Thyroid gland (tissue), 4 donors: ENCODE measurements at regions not wholly inside any gene's neighbourhood (a gene's known extent, or its start where the extent isn't known, plus 50 kb on each side); places are given as distances from the start of the nearest gene placed in this dataset.

Experiments
- DNase-seq, 2 donors: peaks; one replicate each; pipeline ENCODE4 v3.0.0-alpha.2; 2019
- H3K27ac ChIP-seq, 3 donors: fragments of 200-600 bp; sonication (generic); 1 replicate in 2 of 3; 2 replicates in 1 of 3; pipeline ENCODE4 v1.5.1; 2016 to 2019; ENCODE audit warnings: mild to moderate bottlenecking in 1 of 3, moderate library complexity in 1 of 3
- H3K27me3 ChIP-seq: fragments of 200-600 bp; sonication (generic); one replicate; pipeline ENCODE4 v1.5.1; 2019
- H3K36me3 ChIP-seq, 2 donors: fragments of 200-600 bp; sonication (generic); one replicate each; pipeline ENCODE4 v1.5.1; 2016 to 2019
- H3K4me1 ChIP-seq, 2 donors: fragments of 200-600 bp; sonication (generic); one replicate each; pipeline ENCODE4 v1.5.1; 2017 to 2019
- H3K4me3 ChIP-seq, 3 donors: fragments of 200-600 bp; sonication (generic); replicated peaks in 1 of 3; 1 replicate in 2 of 3; 2 replicates in 1 of 3; pipeline ENCODE4 v1.5.1; 2016; ENCODE audit warnings: mild to moderate bottlenecking in 1 of 3
- H3K9me3 ChIP-seq: fragments of 200-600 bp; sonication (generic); one replicate; pipeline ENCODE4 v1.5.1; 2017
- POLR2A ChIP-seq, 2 donors: fragments of 450-650 bp; IDR thresholded peaks; one replicate each; pipeline ENCODE4 v1.6.1; 2017; ENCODE audit warnings: antibody characterized with exemption in 2 of 2, mild to moderate bottlenecking in 2 of 2, moderate library complexity in 1 of 2
- WGBS, 2 donors: methylation state at CpG; one replicate each; pipeline ENCODE4 v1.1.5; 2017; 5-methylcytosine and 5-hydroxymethylcytosine counted together
- intact Hi-C: fragments of 100-400 bp; cut with DNase I; formaldehyde crosslinking; loops from one replicate; pipeline ENCODE4 v1.15.1; 2023
- TF ChIP-seq, protein P1 (sequence below), 6 experiments: fragments of 200-600 bp in 3 of 6; fragments of 450-650 bp in 3 of 6; sonication (generic) in 3 of 6; IDR thresholded peaks; one replicate each; pipeline ENCODE4 v1.5.1; 2016 to 2019; ENCODE audit warnings: antibody characterized with exemption in 6 of 6, mild to moderate bottlenecking in 2 of 6, inconsistent platforms in 1 of 6, moderate library complexity in 1 of 6

DNA sequence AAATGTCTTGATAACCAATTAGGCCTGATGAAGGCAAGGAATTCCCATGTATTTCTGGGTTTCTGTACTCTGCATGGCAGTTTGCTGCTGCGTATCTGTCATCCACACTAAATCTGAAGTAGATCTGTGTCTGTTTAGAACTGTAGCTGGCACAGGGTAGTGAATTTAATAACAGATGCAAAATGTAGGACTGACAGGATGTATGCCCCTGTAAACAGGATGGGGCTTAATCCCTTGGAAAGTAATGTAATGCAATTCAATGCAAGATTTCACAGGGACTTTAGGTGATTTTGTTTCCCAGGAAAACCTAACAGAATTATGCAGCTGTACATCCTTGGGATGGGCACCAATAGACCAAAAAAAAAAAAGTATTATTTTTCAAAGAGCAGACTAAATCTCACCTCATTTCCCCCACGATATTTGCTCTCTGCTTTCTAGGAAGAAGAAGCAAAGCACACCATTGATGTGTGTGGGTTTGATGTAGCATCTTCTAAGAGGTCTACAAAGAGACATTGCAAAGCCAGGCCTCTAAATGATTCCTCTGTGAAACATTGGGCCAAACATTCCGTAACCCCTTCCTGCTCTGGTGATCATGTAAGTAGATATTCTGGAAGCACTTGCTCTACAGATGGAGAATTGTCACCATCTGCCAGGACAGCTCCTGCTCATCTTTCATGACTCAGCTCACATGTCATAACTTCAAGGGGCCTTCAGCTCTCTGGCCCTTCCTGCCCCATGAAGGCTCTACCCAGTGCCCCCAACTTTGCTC lies 464.3 kb upstream of the RGMA start:
- Histone ChIP-seq H3K27ac (no peak overlapping the region), H3K4me3 (no peak overlapping the region), H3K9me3 (no peaks in the 10 kb centered on the region), H3K4me1 (no peaks in the 10 kb centered on the region), H3K36me3 (no peaks in the 10 kb centered on the region), H3K27me3 (no peaks in the 10 kb centered on the region)
- no peak for DNase-seq
- WGBS, 2 donors: 46 to 48% methylated on average over 3 of the region's 3 CpGs
- TF ChIP-seq, protein P1, sequence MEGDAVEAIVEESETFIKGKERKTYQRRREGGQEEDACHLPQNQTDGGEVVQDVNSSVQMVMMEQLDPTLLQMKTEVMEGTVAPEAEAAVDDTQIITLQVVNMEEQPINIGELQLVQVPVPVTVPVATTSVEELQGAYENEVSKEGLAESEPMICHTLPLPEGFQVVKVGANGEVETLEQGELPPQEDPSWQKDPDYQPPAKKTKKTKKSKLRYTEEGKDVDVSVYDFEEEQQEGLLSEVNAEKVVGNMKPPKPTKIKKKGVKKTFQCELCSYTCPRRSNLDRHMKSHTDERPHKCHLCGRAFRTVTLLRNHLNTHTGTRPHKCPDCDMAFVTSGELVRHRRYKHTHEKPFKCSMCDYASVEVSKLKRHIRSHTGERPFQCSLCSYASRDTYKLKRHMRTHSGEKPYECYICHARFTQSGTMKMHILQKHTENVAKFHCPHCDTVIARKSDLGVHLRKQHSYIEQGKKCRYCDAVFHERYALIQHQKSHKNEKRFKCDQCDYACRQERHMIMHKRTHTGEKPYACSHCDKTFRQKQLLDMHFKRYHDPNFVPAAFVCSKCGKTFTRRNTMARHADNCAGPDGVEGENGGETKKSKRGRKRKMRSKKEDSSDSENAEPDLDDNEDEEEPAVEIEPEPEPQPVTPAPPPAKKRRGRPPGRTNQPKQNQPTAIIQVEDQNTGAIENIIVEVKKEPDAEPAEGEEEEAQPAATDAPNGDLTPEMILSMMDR (IDR thresholded peaks at IDR 0.05): no peak
- TF ChIP-seq POLR2A (IDR thresholded peaks at IDR 0.05): no peak
- intact Hi-C loops: no loop called here

DNA sequence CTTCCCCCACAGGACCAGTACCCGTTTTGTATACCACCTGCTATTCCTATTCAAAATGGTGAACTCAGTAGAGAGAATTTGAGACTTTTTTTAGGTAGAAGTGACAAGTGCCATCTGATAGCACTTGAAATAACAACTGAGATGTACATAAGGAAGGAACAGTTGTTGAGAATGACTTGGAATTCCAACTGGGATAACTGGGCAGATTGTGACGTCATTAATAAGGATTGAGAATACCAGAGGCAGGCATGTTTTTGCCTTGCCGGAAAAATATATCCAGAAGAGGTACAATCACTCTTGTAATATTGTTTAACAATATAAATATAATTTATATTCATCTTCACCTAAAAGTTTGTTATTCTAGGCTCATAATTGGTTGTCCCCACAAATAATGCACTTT lies 454.1 kb upstream of the RGMA start:
- no peaks in the 10 kb centered on the region for H3K4me1 ChIP-seq
- intact Hi-C loops: no loop called here
- no peak for TF ChIP-seq POLR2A (IDR thresholded peaks at IDR 0.05)
- TF ChIP-seq, protein P1 (IDR thresholded peaks at IDR 0.05): no peak
- H3K4me3 ChIP-seq: no peak overlapping the region
- no peaks in the 10 kb centered on the region for H3K36me3 ChIP-seq
- H3K9me3 ChIP-seq: no peaks in the 10 kb centered on the region
- DNase-seq: no peak
- 85 to 90% methylated on average over 3 of the region's 3 CpGs for WGBS, 2 donors
- no peak overlapping the region for H3K27ac ChIP-seq
- H3K27me3 ChIP-seq: no peaks in the 10 kb centered on the region

DNA sequence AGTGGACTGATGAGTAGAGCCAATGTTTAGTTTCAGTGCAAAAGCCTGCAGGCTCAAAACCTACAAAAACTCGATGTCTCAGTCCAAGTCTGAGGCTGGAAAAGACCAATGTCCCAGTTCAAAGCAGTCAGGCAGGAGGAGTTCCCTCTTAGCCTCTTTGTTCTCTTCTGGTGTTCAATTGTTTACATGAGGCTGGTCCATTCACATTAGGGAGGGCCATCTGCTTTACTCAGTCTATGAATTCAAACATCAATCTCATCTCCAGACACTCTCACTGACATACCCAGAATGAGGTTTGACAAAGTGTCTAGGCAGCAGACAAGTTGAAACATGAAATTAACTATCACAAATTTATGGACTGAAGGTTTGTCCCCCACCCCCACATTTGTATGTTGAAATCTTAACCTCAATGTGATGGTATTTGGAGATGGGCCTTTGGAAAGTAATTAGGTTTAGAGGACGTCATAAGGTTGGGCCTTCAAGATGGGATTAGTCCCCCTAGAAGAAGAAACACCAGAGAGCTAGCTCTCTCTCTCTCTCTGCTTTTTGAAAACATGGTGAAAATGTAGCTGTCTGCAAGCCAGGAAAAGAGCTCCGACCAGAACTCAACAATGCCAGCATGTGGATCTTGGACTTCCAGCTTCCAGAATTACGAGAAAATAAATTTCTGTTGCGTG lies 438.5 kb upstream of the RGMA start:
- Histone ChIP-seq H3K36me3 (no peaks in the 10 kb centered on the region), H3K27me3 (no peaks in the 10 kb centered on the region), H3K4me1 (no peaks in the 10 kb centered on the region), H3K9me3 (no peaks in the 10 kb centered on the region), H3K4me3 (no peak overlapping the region), H3K27ac (no peak overlapping the region)
- 77 to 81% methylated on average over 5 of the region's 5 CpGs for WGBS, 2 donors
- no peak for DNase-seq
- TF ChIP-seq, protein P1 (IDR thresholded peaks at IDR 0.05): no peak
- TF ChIP-seq POLR2A (IDR thresholded peaks at IDR 0.05): no peak
- intact Hi-C loops: no loop called here

DNA sequence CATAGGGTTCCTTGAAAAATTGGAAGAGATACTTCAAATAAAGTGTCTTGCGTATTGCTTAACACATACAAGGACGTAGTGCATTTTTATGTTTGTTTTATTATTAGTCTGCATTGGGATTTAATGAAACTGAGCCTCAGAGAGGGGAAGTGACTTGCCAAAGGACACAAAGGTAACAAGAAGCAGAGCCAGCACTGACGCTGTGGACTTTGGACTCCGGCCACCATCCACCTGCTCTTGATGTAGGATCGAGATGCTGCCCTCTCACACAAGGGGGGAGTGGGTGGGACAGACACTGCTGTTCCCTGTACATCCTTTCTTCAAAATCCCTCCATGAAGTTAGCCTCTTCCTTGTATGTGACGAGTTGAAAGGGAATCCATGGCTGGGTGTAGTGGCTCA lies 435.4 kb upstream of the RGMA start:
- Histone ChIP-seq H3K9me3 (no peaks in the 10 kb centered on the region), H3K4me1 (no peaks in the 10 kb centered on the region), H3K36me3 (no peaks in the 10 kb centered on the region), H3K27me3 (no peaks in the 10 kb centered on the region), H3K27ac (no peak overlapping the region), H3K4me3 (no peak overlapping the region)
- TF ChIP-seq POLR2A (IDR thresholded peaks at IDR 0.05): no peak
- TF ChIP-seq, protein P1 (IDR thresholded peaks at IDR 0.05): no peak
- intact Hi-C loops: no loop called here
- 77 to 79% methylated on average over 6 of the region's 6 CpGs for WGBS, 2 donors
- DNase-seq: no peak

DNA sequence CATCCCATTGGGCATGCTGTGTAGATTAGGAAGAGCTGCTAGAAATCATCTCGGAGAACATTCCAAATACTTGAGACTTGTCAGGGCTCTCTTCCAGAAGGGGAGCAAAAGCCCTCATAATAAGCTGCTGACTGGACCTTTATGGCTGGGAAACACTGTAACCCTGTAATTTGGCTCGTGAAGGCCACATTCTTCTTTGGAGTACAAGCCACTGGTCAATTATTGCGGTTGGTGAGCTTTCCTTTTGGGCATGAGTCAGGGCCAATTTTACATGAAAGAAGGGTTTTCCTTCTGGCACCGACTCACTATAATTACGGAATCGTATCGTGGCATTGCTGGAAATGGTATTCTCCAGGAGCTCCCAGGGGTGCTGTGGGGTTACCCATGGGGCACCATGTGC lies 434.5 kb upstream of the RGMA start:
- Histone ChIP-seq H3K4me1 (no peaks in the 10 kb centered on the region), H3K9me3 (no peaks in the 10 kb centered on the region), H3K36me3 (no peaks in the 10 kb centered on the region), H3K27me3 (no peaks in the 10 kb centered on the region), H3K4me3 (no peak overlapping the region), H3K27ac (no peak overlapping the region)
- intact Hi-C loops: no loop called here
- TF ChIP-seq, protein P1 (IDR thresholded peaks at IDR 0.05): no peak
- no peak for TF ChIP-seq POLR2A (IDR thresholded peaks at IDR 0.05)
- DNase-seq: no peak
- WGBS, 2 donors: 76% methylated on average over 6 to 7 of the region's 7 CpGs
